ENCODE measurements at regions not wholly inside any gene's neighbourhood (a gene's known extent, or its start where the extent isn't known, plus 50 kb on each side); places are given as distances from the start of the nearest gene placed in this dataset.
"Not testable (repeated sequence)": the region's sequence is repeated elsewhere in the genome, so short reads cannot be mapped to it uniquely, and the experiment has no call there.

DNA sequence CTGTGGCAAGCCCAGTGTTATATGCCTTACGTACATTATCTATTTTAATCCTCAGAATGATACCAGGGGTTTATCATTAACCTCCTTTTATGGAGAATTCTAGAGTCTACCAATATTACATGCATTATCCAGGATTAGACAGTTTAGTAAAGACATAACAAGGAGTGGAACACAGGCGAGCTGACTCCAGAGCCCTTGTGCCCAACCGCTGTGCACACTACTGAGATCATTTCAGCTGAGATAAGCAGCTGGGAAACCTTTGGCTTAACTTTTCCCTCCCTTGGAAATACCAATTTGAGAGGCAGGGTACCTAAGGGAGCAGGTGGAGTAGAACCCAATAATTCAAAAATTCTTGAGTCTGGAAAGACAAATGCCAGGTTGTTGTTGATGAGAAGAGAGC lies 59.8 kb upstream of the ATP1B1 start:
- TF ChIP-seq CTCF (IDR thresholded peaks at IDR 0.05), result no peak
- DNase-seq (ENCODE audit: low spot score), result no peak
- Mint-ChIP-seq H3K4me3 (ENCODE audit: unreplicated experiment) (no peak overlapping the region), H3K36me3 (ENCODE audit: low read depth) (no peaks in the 10 kb centered on the region), H3K27ac (ENCODE audit: unreplicated experiment) (no peak overlapping the region), H3K9me3 (ENCODE audit: low read depth) (no peaks in the 10 kb centered on the region), H3K4me1 (ENCODE audit: low read depth) (no peaks in the 10 kb centered on the region), H3K27me3 (ENCODE audit: low read depth) (no peaks in the 10 kb centered on the region)

DNA sequence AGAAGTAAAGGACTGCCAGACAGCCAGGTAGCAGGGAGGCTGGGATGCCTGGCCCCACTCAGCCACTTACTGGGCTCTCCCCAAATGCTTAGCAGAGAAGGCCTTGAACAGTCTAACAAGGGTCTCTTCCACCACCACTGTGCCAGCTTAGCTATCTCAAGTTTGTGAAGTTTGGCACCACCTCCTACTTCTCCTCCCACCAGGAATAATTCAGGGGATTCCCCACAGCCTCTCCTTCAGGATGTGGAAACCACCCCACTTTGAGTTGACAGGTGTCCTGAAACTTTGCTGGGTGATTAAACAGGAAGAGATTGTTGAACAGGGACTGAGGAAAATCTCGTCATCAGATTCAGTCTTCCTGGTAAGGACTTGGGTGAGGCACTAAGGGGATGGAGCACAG lies 59.4 kb upstream of the ATP1B1 start:
- TF ChIP-seq CTCF (IDR thresholded peaks at IDR 0.05), result no peak
- Mint-ChIP-seq H3K27ac (ENCODE audit: unreplicated experiment) (no peak overlapping the region), H3K36me3 (ENCODE audit: low read depth) (no peaks in the 10 kb centered on the region), H3K4me1 (ENCODE audit: low read depth) (no peaks in the 10 kb centered on the region), H3K4me3 (ENCODE audit: unreplicated experiment) (no peak overlapping the region), H3K9me3 (ENCODE audit: low read depth) (no peaks in the 10 kb centered on the region), H3K27me3 (ENCODE audit: low read depth) (no peaks in the 10 kb centered on the region)
- no peak for DNase-seq (ENCODE audit: low spot score)

GRCh38 chr1:169048043-169048442 lies 58.4 kb upstream of the ATP1B1 start:
- no peak for DNase-seq (ENCODE audit: low spot score)
- Mint-ChIP-seq H3K9me3 (ENCODE audit: low read depth) (no peaks in the 10 kb centered on the region), H3K27me3 (ENCODE audit: low read depth) (no peaks in the 10 kb centered on the region), H3K27ac (ENCODE audit: unreplicated experiment) (no peak overlapping the region), H3K4me1 (ENCODE audit: low read depth) (no peaks in the 10 kb centered on the region), H3K36me3 (ENCODE audit: low read depth) (no peaks in the 10 kb centered on the region), H3K4me3 (ENCODE audit: unreplicated experiment) (no peak overlapping the region)
- no peak for TF ChIP-seq CTCF (IDR thresholded peaks at IDR 0.05)

DNA sequence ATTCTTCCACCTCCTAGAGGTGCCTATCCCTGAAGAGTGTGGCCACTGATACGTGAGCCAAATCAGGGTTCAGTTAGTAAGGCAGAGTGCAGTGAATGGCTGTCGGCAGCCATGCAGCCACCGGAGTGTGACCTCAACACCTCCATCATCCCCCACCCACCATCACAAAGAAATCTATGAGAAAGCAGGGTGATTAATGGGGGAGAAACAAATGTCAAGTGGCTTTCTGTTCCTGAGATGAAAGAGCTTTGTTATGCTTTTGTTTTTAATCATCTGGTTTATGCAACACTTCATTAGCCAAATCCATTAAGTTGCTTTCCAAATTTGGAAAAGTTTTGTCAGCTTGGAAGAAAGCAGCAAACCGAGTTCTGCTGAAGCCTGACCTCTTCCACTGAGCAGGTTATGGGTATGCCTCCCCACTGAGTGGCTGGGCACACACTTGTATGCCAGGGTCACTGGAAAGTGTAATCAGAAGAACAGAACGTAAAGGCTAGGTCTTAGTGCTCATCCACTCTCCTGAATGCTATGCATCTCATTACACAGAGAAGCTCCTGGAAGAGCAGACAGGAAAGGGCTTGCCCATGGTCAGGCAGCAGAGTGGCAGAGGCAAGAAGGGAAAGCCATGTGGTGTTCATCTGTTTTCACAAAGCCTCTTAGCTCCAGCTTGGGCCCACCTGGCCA lies 57.1 kb upstream of the ATP1B1 start:
- H3K27me3 Mint-ChIP-seq (ENCODE audit: low read depth), result no peaks in the 10 kb centered on the region
- H3K4me3 Mint-ChIP-seq (ENCODE audit: unreplicated experiment), result no peak overlapping the region
- no peak for DNase-seq (ENCODE audit: low spot score)
- H3K36me3 Mint-ChIP-seq (ENCODE audit: low read depth), result no peaks in the 10 kb centered on the region
- no peak overlapping the region for H3K27ac Mint-ChIP-seq (ENCODE audit: unreplicated experiment)
- H3K4me1 Mint-ChIP-seq (ENCODE audit: low read depth), result no peaks in the 10 kb centered on the region
- no peak for TF ChIP-seq CTCF (IDR thresholded peaks at IDR 0.05)
- no peaks in the 10 kb centered on the region for H3K9me3 Mint-ChIP-seq (ENCODE audit: low read depth)

DNA sequence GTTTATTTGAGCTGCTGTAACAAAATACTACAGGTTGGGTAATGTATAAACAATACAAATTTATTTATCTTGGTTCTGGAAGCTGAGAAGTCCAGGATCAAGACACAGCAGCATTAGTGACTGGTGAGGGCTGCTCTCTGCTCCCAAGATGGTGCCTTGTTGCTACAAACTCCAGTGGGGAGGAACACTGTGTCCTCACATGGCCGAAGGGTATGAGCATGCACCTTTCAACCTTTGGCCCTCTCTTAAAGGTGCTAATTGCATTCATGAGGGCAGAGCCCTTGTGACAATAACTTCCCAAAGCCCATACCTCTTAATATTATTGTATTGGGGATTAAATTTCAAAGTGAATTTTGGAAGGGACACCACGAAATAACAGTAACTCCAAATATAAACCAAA lies 55.3 kb upstream of the ATP1B1 start:
- DNase-seq (ENCODE audit: low spot score), result no peak
- peaks cover 2% of the 10 kb centered on the region for H3K27me3 Mint-ChIP-seq (ENCODE audit: low read depth)
- no peak overlapping the region for H3K27ac Mint-ChIP-seq (ENCODE audit: unreplicated experiment)
- H3K4me3 Mint-ChIP-seq (ENCODE audit: unreplicated experiment), result no peak overlapping the region
- TF ChIP-seq CTCF (IDR thresholded peaks at IDR 0.05), result no peak
- no peaks in the 10 kb centered on the region for H3K4me1 Mint-ChIP-seq (ENCODE audit: low read depth)
- no peaks in the 10 kb centered on the region for H3K36me3 Mint-ChIP-seq (ENCODE audit: low read depth)
- no peaks in the 10 kb centered on the region for H3K9me3 Mint-ChIP-seq (ENCODE audit: low read depth)

GRCh38 chr1:169052171-169052570 lies 54.3 kb upstream of the ATP1B1 start:
- not testable (repeated sequence) for H3K4me1 Mint-ChIP-seq (ENCODE audit: low read depth); H3K9me3 Mint-ChIP-seq (ENCODE audit: low read depth); H3K36me3 Mint-ChIP-seq (ENCODE audit: low read depth); H3K27ac Mint-ChIP-seq (ENCODE audit: unreplicated experiment); H3K27me3 Mint-ChIP-seq (ENCODE audit: low read depth); DNase-seq (ENCODE audit: low spot score); H3K4me3 Mint-ChIP-seq (ENCODE audit: unreplicated experiment)
